NCI-H82 treated with DMSO at 0.1 percent for 48 hours (cell line): ENCODE measurements at regions not wholly inside any gene's neighbourhood (a gene's known extent, or its start where the extent isn't known, plus 50 kb on each side); places are given as distances from the start of the nearest gene placed in this dataset.
"Not testable (repeated sequence)": the region's sequence is repeated elsewhere in the genome, so short reads cannot be mapped to it uniquely, and the experiment has no call there.

Source experiments
- DNase-seq: peaks from one replicate; lab custom pipeline; 2025; ENCODE audit not compliant: unreplicated experiment; lab: John Stamatoyannopoulos, UW

- DNase-seq, result no peak
Observed at GRCh38 chr6:80942911-80943310, 809.6 kb downstream of the TENT5A start.

- no peak for DNase-seq
Observed at GRCh38 chr6:80940976-80941375, 811.5 kb downstream of the TENT5A start.

GRCh38 chr6:80940571-80940970 lies 811.9 kb downstream of the TENT5A start:
- DNase-seq, result no peak

- no peak for DNase-seq
Observed at GRCh38 chr6:80939898-80940297, 812.6 kb downstream of the TENT5A start.

GRCh38 chr6:80939480-80939879 lies 813.0 kb downstream of the TENT5A start:
- no peak for DNase-seq

GRCh38 chr6:80938131-80938530 lies 814.4 kb downstream of the TENT5A start:
- DNase-seq, result no peak

GRCh38 chr6:80932359-80932758 lies 820.1 kb downstream of the TENT5A start:
- no peak for DNase-seq

GRCh38 chr6:80930376-80930775 lies 822.1 kb downstream of the TENT5A start:
- DNase-seq, result no peak

GRCh38 chr6:80923816-80924215 lies 817.3 kb downstream of the BCKDHB start:
- DNase-seq, result no peak

- DNase-seq, result no peak
Observed at GRCh38 chr6:80922916-80923455, 816.5 kb downstream of the BCKDHB start.

GRCh38 chr6:80921861-80922460 lies 815.5 kb downstream of the BCKDHB start:
- no peak for DNase-seq

- DNase-seq, result no peak
Observed at GRCh38 chr6:80907831-80908230, 801.4 kb downstream of the BCKDHB start.

GRCh38 chr6:80903711-80904110 lies 797.2 kb downstream of the BCKDHB start:
- no peak for DNase-seq

- DNase-seq, result no peak
Observed at GRCh38 chr6:80886475-80886874, 780.0 kb downstream of the BCKDHB start.

GRCh38 chr6:80872951-80873308 lies 766.5 kb downstream of the BCKDHB start:
- no peak for DNase-seq

- no peak for DNase-seq
Observed at GRCh38 chr6:80872199-80872950, 765.9 kb downstream of the BCKDHB start.

GRCh38 chr6:80862756-80863155 lies 756.3 kb downstream of the BCKDHB start:
- DNase-seq, result no peak

GRCh38 chr6:80860107-80860506 lies 753.6 kb downstream of the BCKDHB start:
- no peak for DNase-seq

GRCh38 chr6:80847973-80848372 lies 741.5 kb downstream of the BCKDHB start:
- DNase-seq, result not testable (repeated sequence)

GRCh38 chr6:80832337-80832736 lies 725.9 kb downstream of the BCKDHB start:
- no peak for DNase-seq

GRCh38 chr6:80793411-80793810 lies 686.9 kb downstream of the BCKDHB start:
- DNase-seq, result no peak

- DNase-seq, result no peak
Observed at GRCh38 chr6:80792151-80792550, 685.7 kb downstream of the BCKDHB start.
